HEK293 (cell line): ENCODE measurements at regions not wholly inside any gene's neighbourhood (a gene's known extent, or its start where the extent isn't known, plus 50 kb on each side); places are given as distances from the start of the nearest gene placed in this dataset.

Experiments used
- CTCF ChIA-PET: fragments of 350-600 bp; formaldehyde crosslinking; extraction: SDS; loops from one replicate; lab custom pipeline; 2021; ENCODE audit warnings: antibody characterized with exemption; lab: Yijun Ruan, JAX
- POLR2A ChIA-PET: fragments of 300-600 bp; formaldehyde crosslinking; extraction: SDS; loops from one replicate; lab custom pipeline; 2020; ENCODE audit warnings: antibody characterized with exemption, inconsistent platforms; lab: Yijun Ruan, JAX
- H3K27ac ChIP-seq: fragments of 200-500 bp; sonication (Bioruptor generic); 2 replicates; pipeline ENCODE4 v1.5.1; 2014; ENCODE audit warnings: low read depth, low read length, control low read depth, inconsistent platforms; ENCODE audit errors: extremely low read depth
- H3K36me3 ChIP-seq, 2 experiments: fragments of 200-500 bp in 1 of 2; sonication (Bioruptor generic) in 1 of 2; 1 replicate in 1 of 2; 2 replicates in 1 of 2; pipeline ENCODE4 v1.5.1; 2014 to 2017; ENCODE audit warnings: inconsistent platforms in 2 of 2, low read length in 2 of 2; ENCODE audit not compliant: control insufficient read depth in 2 of 2, insufficient read depth in 1 of 2
- H3K4me1 ChIP-seq: fragments of 200-500 bp; sonication (Bioruptor generic); 2 replicates; pipeline ENCODE4 v1.5.1; 2014; ENCODE audit warnings: mild to moderate bottlenecking, low read length, inconsistent platforms; ENCODE audit not compliant: control insufficient read depth, insufficient read depth
- H3K4me3 ChIP-seq: 2 replicates; pipeline ENCODE4 v1.5.1; 2011; ENCODE audit warnings: low read depth, mild to moderate bottlenecking, control low read depth, low read length, moderate library complexity
- H3K9me3 ChIP-seq: fragments of 200-500 bp; sonication (Bioruptor generic); 2 replicates; pipeline ENCODE4 v1.5.1; 2014; ENCODE audit warnings: low read depth, low read length, inconsistent platforms; ENCODE audit not compliant: control insufficient read depth, insufficient read depth
- FEZF1 ChIP-seq: fragments of 450-650 bp; formaldehyde crosslinking; IDR thresholded peaks from 2 replicates; pipeline ENCODE4 v1.5.1; 2016; ENCODE audit warnings: missing biosample characterization, missing genetic modification characterization
- GLIS1 ChIP-seq: fragments of 450-650 bp; formaldehyde crosslinking; IDR thresholded peaks from 2 replicates; pipeline ENCODE4 v1.5.1; 2016; ENCODE audit warnings: missing biosample characterization, missing genetic modification characterization
- PRDM2 ChIP-seq: fragments of 450-650 bp; formaldehyde crosslinking; IDR thresholded peaks from 2 replicates; pipeline ENCODE4 v1.5.1; 2016; ENCODE audit warnings: missing biosample characterization, missing genetic modification characterization, borderline replicate concordance
- PRDM6 ChIP-seq: fragments of 450-650 bp; formaldehyde crosslinking; IDR thresholded peaks from 2 replicates; pipeline ENCODE4 v1.5.1; 2017; ENCODE audit warnings: missing biosample characterization, missing genetic modification characterization
- SCRT1 ChIP-seq: fragments of 450-650 bp; formaldehyde crosslinking; IDR thresholded peaks from 2 replicates; pipeline ENCODE4 v1.5.1; 2016; ENCODE audit warnings: missing biosample characterization, missing genetic modification characterization, borderline replicate concordance
- SP7 ChIP-seq: fragments of 450-650 bp; formaldehyde crosslinking; IDR thresholded peaks from 2 replicates; pipeline ENCODE4 v1.5.1; 2016; ENCODE audit warnings: missing biosample characterization, missing genetic modification characterization
- ZBTB44 ChIP-seq: fragments of 450-650 bp; IDR thresholded peaks from 2 replicates; pipeline ENCODE4 v1.5.1; 2018; ENCODE audit warnings: missing biosample characterization, mild to moderate bottlenecking, missing genetic modification characterization
- ZBTB6 ChIP-seq: fragments of 450-650 bp; formaldehyde crosslinking; IDR thresholded peaks from 2 replicates; pipeline ENCODE4 v1.5.1; 2017; ENCODE audit warnings: missing biosample characterization, missing genetic modification characterization
- ZNF133 ChIP-seq: fragments of 450-650 bp; formaldehyde crosslinking; IDR thresholded peaks from 2 replicates; pipeline ENCODE4 v1.5.1; 2016; ENCODE audit warnings: missing biosample characterization, missing genetic modification characterization
- ZNF350 ChIP-seq: fragments of 450-650 bp; formaldehyde crosslinking; IDR thresholded peaks from 2 replicates; pipeline ENCODE4 v1.5.0; 2017; ENCODE audit warnings: missing biosample characterization, mild to moderate bottlenecking, missing genetic modification characterization
- ZNF426 ChIP-seq: fragments of 450-650 bp; formaldehyde crosslinking; IDR thresholded peaks from 2 replicates; pipeline ENCODE4 v1.5.1; 2017; ENCODE audit warnings: missing biosample characterization, missing genetic modification characterization, mild to moderate bottlenecking, inconsistent platforms, moderate library complexity
- ZNF544 ChIP-seq: fragments of 450-650 bp; formaldehyde crosslinking; IDR thresholded peaks from 2 replicates; pipeline ENCODE4 v1.5.0; 2017; ENCODE audit warnings: missing biosample characterization, missing genetic modification characterization
- ZNF561 ChIP-seq: fragments of 450-650 bp; IDR thresholded peaks from 2 replicates; pipeline ENCODE4 v1.5.1; 2018; ENCODE audit warnings: missing biosample characterization, missing genetic modification characterization, borderline replicate concordance
- ZNF585B ChIP-seq: fragments of 450-650 bp; formaldehyde crosslinking; IDR thresholded peaks from 2 replicates; pipeline ENCODE4 v1.5.1; 2016; ENCODE audit warnings: missing biosample characterization, missing genetic modification characterization
- ZNF701 ChIP-seq: fragments of 450-650 bp; formaldehyde crosslinking; IDR thresholded peaks from 2 replicates; pipeline ENCODE4 v1.5.1; 2016; ENCODE audit warnings: missing biosample characterization, missing genetic modification characterization
- ZNF830 ChIP-seq: fragments of 450-650 bp; IDR thresholded peaks from 2 replicates; pipeline ENCODE4 v1.5.0; 2018; ENCODE audit warnings: missing biosample characterization, missing genetic modification characterization, low read depth, mild to moderate bottlenecking, moderate library complexity

- Histone ChIP-seq H3K9me3 (no peaks in the 10 kb centered on the region), H3K4me1 (no peaks in the 10 kb centered on the region), H3K36me3 (no peaks in the 10 kb centered on the region), H3K27ac (no peak overlapping the region), H3K4me3 (no peak overlapping the region)
- ChIA-PET CTCF (interaction anchor here (0.8 kb wide), 1 partner anchor 68 kb away, joined by 3 read pairs; no protein-coding TSS in a partner anchor), POLR2A (interaction anchor here (0.6 kb wide), 1 partner anchor 118 kb away, joined by 3 read pairs; no protein-coding TSS in a partner anchor)
- TF ChIP-seq PRDM6 (tag by site-specific recombination) (no peak), PRDM2 (tag by site-specific recombination) (no peak), ZNF701 (no peak), ZBTB6 (tag by site-specific recombination) (no peak), FEZF1 (tag by site-specific recombination) (no peak), SP7 (tag by site-specific recombination) (no peak), ZNF830 (tag by site-specific recombination) (no peak)
- TF ChIP-seq, all 188 proteins: peak for 0
Measured at GRCh38 chr7:25322473-25322872, 94.2 kb upstream of the NPVF start.

- CTCF ChIA-PET = interaction anchor here (0.7 kb wide), 1 partner anchor 66 kb away, joined by 5 read pairs; no protein-coding TSS in a partner anchor
- Histone ChIP-seq H3K36me3 (no peaks in the 10 kb centered on the region), H3K4me1 (no peaks in the 10 kb centered on the region), H3K27ac (no peak overlapping the region), H3K9me3 (no peaks in the 10 kb centered on the region)
- POLR2A ChIA-PET = no interaction called here
- TF ChIP-seq ZNF426 (no peak), ZNF544 (tag by site-specific recombination) (no peak), ZNF350 (tag by site-specific recombination) (no peak), ZNF133 (no peak), ZNF585B (no peak), SCRT1 (tag by site-specific recombination) (no peak), ZBTB44 (tag by site-specific recombination) (no peak), ZNF561 (no peak), GLIS1 (tag by site-specific recombination) (no peak)
- TF ChIP-seq, all 188 proteins: peak for 0
- no peak overlapping the region for H3K4me3 ChIP-seq
Measured at GRCh38 chr7:25325186-25325757, 97.0 kb upstream of the NPVF start.
